ENCODE measurements at regions not wholly inside any gene's neighbourhood (a gene's known extent, or its start where the extent isn't known, plus 50 kb on each side); places are given as distances from the start of the nearest gene placed in this dataset.

DNA sequence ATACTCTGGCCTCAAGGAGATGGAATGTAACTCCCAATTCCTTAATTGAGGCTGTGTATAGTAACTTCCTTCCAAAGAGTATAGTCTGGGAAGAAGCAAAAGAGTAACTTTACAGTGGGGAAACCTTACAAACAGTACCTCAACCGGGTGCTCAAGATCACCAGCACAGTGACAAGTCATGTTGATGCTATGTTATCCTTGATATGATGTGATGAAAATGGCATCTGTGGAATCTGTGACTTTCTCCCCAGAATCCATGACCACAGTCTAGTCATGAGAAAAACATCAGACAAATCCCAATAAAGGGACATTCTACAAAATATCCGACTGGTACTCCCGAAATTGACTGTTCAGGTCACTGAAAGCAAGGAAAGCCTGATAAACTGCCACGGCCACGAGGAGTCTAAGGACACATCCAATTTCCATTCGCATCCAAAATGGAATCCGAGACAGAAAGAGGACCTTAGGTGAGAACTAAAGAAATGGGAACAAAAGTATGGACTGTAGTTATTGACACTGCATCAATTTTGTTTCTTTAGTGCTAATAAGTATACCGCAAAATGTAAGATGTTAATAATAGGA is 97.3 kb upstream of the FRMD6 start:
- Histone ChIP-seq H3K27ac (ENCODE audit: low read depth in 2 of 2, low read length in 2 of 2) (no peak overlapping the region), H3K9ac (ENCODE audit: low read length in 3 of 3) (no peak overlapping the region), H3K36me3 (ENCODE audit: control insufficient read depth in 2 of 3, insufficient read depth in 3 of 3, low read length in 3 of 3) (no peaks in the 10 kb centered on the region), H3K9me3 (ENCODE audit: control insufficient read depth in 2 of 3, insufficient read depth in 1 of 3, low read length in 3 of 3) (no peaks in the 10 kb centered on the region), H3K4me3 (ENCODE audit: low read length in 3 of 3) (no peak overlapping the region), H3K4me1 (ENCODE audit: control insufficient read depth in 2 of 3, insufficient read depth in 2 of 3, low read depth in 1 of 3, low read length in 3 of 3) (no peaks in the 10 kb centered on the region), H3K27me3 (ENCODE audit: control insufficient read depth, insufficient read depth, low read length) (no peaks in the 10 kb centered on the region)
- FAIRE-seq, result no peak
- TF ChIP-seq, protein P1, sequence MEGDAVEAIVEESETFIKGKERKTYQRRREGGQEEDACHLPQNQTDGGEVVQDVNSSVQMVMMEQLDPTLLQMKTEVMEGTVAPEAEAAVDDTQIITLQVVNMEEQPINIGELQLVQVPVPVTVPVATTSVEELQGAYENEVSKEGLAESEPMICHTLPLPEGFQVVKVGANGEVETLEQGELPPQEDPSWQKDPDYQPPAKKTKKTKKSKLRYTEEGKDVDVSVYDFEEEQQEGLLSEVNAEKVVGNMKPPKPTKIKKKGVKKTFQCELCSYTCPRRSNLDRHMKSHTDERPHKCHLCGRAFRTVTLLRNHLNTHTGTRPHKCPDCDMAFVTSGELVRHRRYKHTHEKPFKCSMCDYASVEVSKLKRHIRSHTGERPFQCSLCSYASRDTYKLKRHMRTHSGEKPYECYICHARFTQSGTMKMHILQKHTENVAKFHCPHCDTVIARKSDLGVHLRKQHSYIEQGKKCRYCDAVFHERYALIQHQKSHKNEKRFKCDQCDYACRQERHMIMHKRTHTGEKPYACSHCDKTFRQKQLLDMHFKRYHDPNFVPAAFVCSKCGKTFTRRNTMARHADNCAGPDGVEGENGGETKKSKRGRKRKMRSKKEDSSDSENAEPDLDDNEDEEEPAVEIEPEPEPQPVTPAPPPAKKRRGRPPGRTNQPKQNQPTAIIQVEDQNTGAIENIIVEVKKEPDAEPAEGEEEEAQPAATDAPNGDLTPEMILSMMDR (IDR thresholded peaks at IDR 0.05; ENCODE audit: borderline replicate concordance, extremely low read depth, insufficient read depth), result no peak
- DNase-seq, result no peak
- intact Hi-C loops (cut with DNase I), result no loop called here

DNA sequence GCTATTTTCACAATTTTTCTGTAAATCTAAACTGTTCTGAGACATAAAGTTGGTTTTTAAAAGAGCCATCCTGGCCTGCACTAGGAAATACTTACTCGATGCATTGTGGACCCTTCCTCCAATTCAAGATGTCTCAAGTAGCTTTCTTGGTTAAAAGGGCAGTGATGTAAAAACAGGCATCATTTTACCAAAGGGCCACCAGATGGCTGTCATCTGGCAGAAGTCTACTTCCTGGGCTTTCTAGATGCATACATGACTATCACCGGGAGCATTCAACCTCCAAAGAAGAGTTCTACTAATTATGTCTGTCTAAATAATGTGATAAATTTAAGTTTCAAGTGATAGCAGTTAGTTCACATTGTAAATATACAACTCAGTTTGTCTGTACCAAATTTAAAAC is 96.8 kb upstream of the FRMD6 start:
- no peaks in the 10 kb centered on the region for H3K27me3 ChIP-seq (ENCODE audit: control insufficient read depth, insufficient read depth, low read length)
- no peak for DNase-seq
- no peaks in the 10 kb centered on the region for H3K4me1 ChIP-seq (ENCODE audit: control insufficient read depth in 2 of 3, insufficient read depth in 2 of 3, low read depth in 1 of 3, low read length in 3 of 3)
- FAIRE-seq, result no peak
- no peak overlapping the region for H3K9ac ChIP-seq (ENCODE audit: low read length in 3 of 3)
- TF ChIP-seq, protein P1 (IDR thresholded peaks at IDR 0.05; ENCODE audit: borderline replicate concordance, extremely low read depth, insufficient read depth), result no peak
- no peaks in the 10 kb centered on the region for H3K9me3 ChIP-seq (ENCODE audit: control insufficient read depth in 2 of 3, insufficient read depth in 1 of 3, low read length in 3 of 3)
- no peaks in the 10 kb centered on the region for H3K36me3 ChIP-seq (ENCODE audit: control insufficient read depth in 2 of 3, insufficient read depth in 3 of 3, low read length in 3 of 3)
- intact Hi-C loops (cut with DNase I), result no loop called here
- no peak overlapping the region for H3K27ac ChIP-seq (ENCODE audit: low read depth in 2 of 2, low read length in 2 of 2)
- no peak overlapping the region for H3K4me3 ChIP-seq (ENCODE audit: low read length in 3 of 3)

DNA sequence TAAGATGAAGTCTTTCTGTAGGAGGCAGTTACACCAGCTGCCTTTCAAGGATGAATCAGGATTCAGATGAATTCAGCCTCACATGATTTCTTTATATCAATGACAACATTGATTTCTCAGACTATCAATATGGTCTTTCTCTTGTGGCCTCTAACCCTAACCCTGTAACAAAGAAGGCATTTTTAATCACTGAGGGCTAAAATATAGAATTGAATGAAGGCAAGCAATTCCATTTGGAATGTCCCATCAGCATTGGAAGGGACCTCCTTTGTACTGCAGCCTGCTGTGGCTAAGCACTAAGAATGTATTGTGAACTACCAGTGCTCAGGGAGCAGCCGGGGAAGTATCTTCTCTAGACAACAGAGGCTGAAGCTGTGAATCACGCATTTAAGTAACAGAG is 90.6 kb upstream of the FRMD6 start:
- Histone ChIP-seq H3K9me3 (ENCODE audit: control insufficient read depth in 2 of 3, insufficient read depth in 1 of 3, low read length in 3 of 3) (no peaks in the 10 kb centered on the region), H3K4me3 (ENCODE audit: low read length in 3 of 3) (no peak overlapping the region), H3K36me3 (ENCODE audit: control insufficient read depth in 2 of 3, insufficient read depth in 3 of 3, low read length in 3 of 3) (no peaks in the 10 kb centered on the region), H3K27ac (ENCODE audit: low read depth in 2 of 2, low read length in 2 of 2) (no peak overlapping the region), H3K9ac (ENCODE audit: low read length in 3 of 3) (no peak overlapping the region), H3K4me1 (ENCODE audit: control insufficient read depth in 2 of 3, insufficient read depth in 2 of 3, low read depth in 1 of 3, low read length in 3 of 3) (no peaks in the 10 kb centered on the region), H3K27me3 (ENCODE audit: control insufficient read depth, insufficient read depth, low read length) (no peaks in the 10 kb centered on the region)
- intact Hi-C loops (cut with DNase I), result no loop called here
- FAIRE-seq (no peak), DNase-seq (no peak)
- TF ChIP-seq, protein P1 (IDR thresholded peaks at IDR 0.05; ENCODE audit: borderline replicate concordance, extremely low read depth, insufficient read depth), result no peak

DNA sequence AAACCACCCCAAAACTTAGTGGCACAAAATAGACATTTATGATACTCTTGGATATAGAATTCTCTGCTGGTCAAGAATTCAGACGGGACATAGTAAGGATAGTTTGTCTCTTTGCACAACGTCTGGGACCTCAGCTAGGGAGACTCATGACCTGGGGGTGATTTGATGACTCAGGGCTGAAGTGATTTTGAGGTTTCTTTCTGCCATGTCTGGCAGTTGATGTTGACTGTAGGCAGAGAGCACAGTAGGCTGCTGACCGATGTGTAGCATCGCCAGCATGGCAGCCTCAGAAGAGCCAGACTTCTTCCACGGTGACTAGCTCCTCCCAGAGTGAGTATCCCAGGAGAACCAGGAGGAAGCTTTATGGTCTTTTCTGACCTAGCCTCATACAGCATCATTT is 88.9 kb upstream of the FRMD6 start:
- intact Hi-C loops (cut with DNase I), result no loop called here
- no peak overlapping the region for H3K9ac ChIP-seq (ENCODE audit: low read length in 3 of 3)
- H3K27ac ChIP-seq (ENCODE audit: low read depth in 2 of 2, low read length in 2 of 2), result no peak overlapping the region
- TF ChIP-seq, protein P1 (IDR thresholded peaks at IDR 0.05; ENCODE audit: borderline replicate concordance, extremely low read depth, insufficient read depth), result no peak
- H3K9me3 ChIP-seq (ENCODE audit: control insufficient read depth in 2 of 3, insufficient read depth in 1 of 3, low read length in 3 of 3), result no peaks in the 10 kb centered on the region
- no peaks in the 10 kb centered on the region for H3K36me3 ChIP-seq (ENCODE audit: control insufficient read depth in 2 of 3, insufficient read depth in 3 of 3, low read length in 3 of 3)
- DNase-seq, result no peak
- H3K27me3 ChIP-seq (ENCODE audit: control insufficient read depth, insufficient read depth, low read length), result no peaks in the 10 kb centered on the region
- no peak for FAIRE-seq
- H3K4me3 ChIP-seq (ENCODE audit: low read length in 3 of 3), result no peak overlapping the region
- H3K4me1 ChIP-seq (ENCODE audit: control insufficient read depth in 2 of 3, insufficient read depth in 2 of 3, low read depth in 1 of 3, low read length in 3 of 3), result no peaks in the 10 kb centered on the region

Data from kidney (tissue), 13 donors.